ENCODE measurements at regions not wholly inside any gene's neighbourhood (a gene's known extent, or its start where the extent isn't known, plus 50 kb on each side); places are given as distances from the start of the nearest gene placed in this dataset.

- DNase-seq = no peak
These were observed 180.8 kb upstream of the CCDC179 start for GRCh38 chr11:23041001-23041503.

- DNase-seq = no peak
These were observed 198.4 kb upstream of the CCDC179 start for GRCh38 chr11:23058656-23059055.

- no peak for DNase-seq
These were observed 203.0 kb upstream of the CCDC179 start for GRCh38 chr11:23063276-23063675.

GRCh38 chr11:23078289-23078971 lies 218.2 kb upstream of the CCDC179 start:
- no peak for DNase-seq

- DNase-seq = no peak
These were observed 219.1 kb upstream of the CCDC179 start for GRCh38 chr11:23079382-23079813.

GRCh38 chr11:23087407-23087806 lies 227.1 kb upstream of the CCDC179 start:
- DNase-seq = no peak

GRCh38 chr11:23090659-23091058 lies 230.4 kb upstream of the CCDC179 start:
- DNase-seq = no peak

GRCh38 chr11:23095650-23096189 lies 235.4 kb upstream of the CCDC179 start:
- DNase-seq = no peak

- DNase-seq = no peak
These were observed 237.6 kb upstream of the CCDC179 start for GRCh38 chr11:23097891-23098290.

GRCh38 chr11:23099256-23099655 lies 239.0 kb upstream of the CCDC179 start:
- DNase-seq = no peak

- DNase-seq = no peak
These were observed 240.5 kb upstream of the CCDC179 start for GRCh38 chr11:23100726-23101125.

- no peak for DNase-seq
These were observed 243.1 kb upstream of the CCDC179 start for GRCh38 chr11:23103416-23103815.

- no peak for DNase-seq
These were observed 251.3 kb upstream of the CCDC179 start for GRCh38 chr11:23111527-23111926.

- no peak for DNase-seq
These were observed 252.1 kb upstream of the CCDC179 start for GRCh38 chr11:23112390-23112789.

GRCh38 chr11:23112987-23113886 lies 253.0 kb upstream of the CCDC179 start:
- DNase-seq = no peak

- DNase-seq = no peak
These were observed 253.6 kb upstream of the CCDC179 start for GRCh38 chr11:23113887-23114216.

GRCh38 chr11:23123753-23124152 lies 263.5 kb upstream of the CCDC179 start:
- DNase-seq = no peak

- DNase-seq = no peak
These were observed 264.0 kb upstream of the CCDC179 start for GRCh38 chr11:23124249-23124648.

GRCh38 chr11:23124996-23125395 lies 264.7 kb upstream of the CCDC179 start:
- no peak for DNase-seq

GRCh38 chr11:23127706-23128105 lies 267.4 kb upstream of the CCDC179 start:
- DNase-seq = no peak

GRCh38 chr11:23134627-23135026 lies 274.4 kb upstream of the CCDC179 start:
- no peak for DNase-seq

GRCh38 chr11:23138761-23139160 lies 278.5 kb upstream of the CCDC179 start:
- DNase-seq = no peak

GRCh38 chr11:23143022-23143421 lies 282.7 kb upstream of the CCDC179 start:
- no peak for DNase-seq

GRCh38 chr11:23151819-23152218 lies 291.5 kb upstream of the CCDC179 start:
- no peak for DNase-seq

All from bone marrow (tissue), 2 donors.